WTC11 (cell line): ENCODE measurements at regions not wholly inside any gene's neighbourhood (a gene's known extent, or its start where the extent isn't known, plus 50 kb on each side); places are given as distances from the start of the nearest gene placed in this dataset.

Experiments
- ATAC-seq: fragments of 200-7000 bp; cut with Tn5 transposase; 2 replicates; pipeline ENCODE4 v1.10.0; 2021; ENCODE audit warnings: mild to moderate bottlenecking, moderate library complexity
- CTCF ChIA-PET: fragments of 300-600 bp; sonication (Branson Sonifier 250); formaldehyde crosslinking; loops from one replicate; lab custom pipeline; 2021; ENCODE audit warnings: antibody characterized with exemption; lab: Charles Lee
- POLR2A ChIA-PET: fragments of 350-600 bp; sonication (Branson Sonifier 250); formaldehyde crosslinking; loops from one replicate; lab custom pipeline; 2021; ENCODE audit warnings: antibody characterized with exemption; lab: Charles Lee
- DNase-seq: peaks from one replicate; pipeline ENCODE4 v3.0.0; 2021; ENCODE audit warnings: low spot score
- H3K27ac Mint-ChIP-seq: 2 replicates; pipeline ENCODE4 v1.8.0; 2021; ENCODE audit warnings: mixed read lengths
- H3K27me3 Mint-ChIP-seq: 2 replicates; pipeline ENCODE4 v1.8.0; 2021; ENCODE audit warnings: low read depth, mild to moderate bottlenecking, moderate library complexity, mixed read lengths
- H3K36me3 Mint-ChIP-seq: 2 replicates; pipeline ENCODE4 v1.8.0; 2021; ENCODE audit warnings: mixed read lengths
- H3K4me1 Mint-ChIP-seq: 2 replicates; pipeline ENCODE4 v1.8.0; 2022; ENCODE audit warnings: mixed read lengths
- H3K4me3 Mint-ChIP-seq: 2 replicates; pipeline ENCODE4 v1.8.0; 2021; ENCODE audit warnings: mild to moderate bottlenecking, moderate library complexity, mixed read lengths
- H3K9me3 Mint-ChIP-seq: 2 replicates; pipeline ENCODE4 v1.8.0; 2021; ENCODE audit warnings: mixed read lengths
- CBFB ChIP-seq: sonication (generic); formaldehyde crosslinking; IDR thresholded peaks from 2 replicates; pipeline ENCODE4 v1.8.1; 2022; ENCODE audit warnings: mild to moderate bottlenecking, low read depth, missing genetic modification reagents
- E2F4 ChIP-seq: sonication (generic); formaldehyde crosslinking; IDR thresholded peaks from 2 replicates; pipeline ENCODE4 v1.8.1; 2022; ENCODE audit warnings: low read depth, mild to moderate bottlenecking, moderate library complexity, missing genetic modification reagents, borderline replicate concordance
- FOXP1 ChIP-seq: sonication (generic); formaldehyde crosslinking; IDR thresholded peaks from 2 replicates; pipeline ENCODE4 v1.8.0; 2022; ENCODE audit warnings: missing genetic modification reagents, mild to moderate bottlenecking, moderate library complexity, borderline replicate concordance
- JUN ChIP-seq: sonication (generic); formaldehyde crosslinking; IDR thresholded peaks from 2 replicates; pipeline ENCODE4 v1.8.0; 2023; ENCODE audit warnings: mild to moderate bottlenecking, missing genetic modification reagents
- MYBL2 ChIP-seq: sonication (generic); formaldehyde crosslinking; IDR thresholded peaks from 2 replicates; pipeline ENCODE4 v1.8.1; 2023; ENCODE audit warnings: mild to moderate bottlenecking, moderate library complexity, missing genetic modification reagents
- OVOL2 ChIP-seq: fragments of 250-450 bp; sonication (Bioruptor Pico); IDR thresholded peaks from 2 replicates; pipeline ENCODE4 v1.9.0; 2021; ENCODE audit warnings: mild to moderate bottlenecking, borderline replicate concordance
- SMAD3 ChIP-seq: sonication (generic); formaldehyde crosslinking; IDR thresholded peaks from 2 replicates; pipeline ENCODE4 v1.8.0; 2022; ENCODE audit warnings: missing genetic modification reagents, mild to moderate bottlenecking, borderline replicate concordance
- SMAD4 ChIP-seq: sonication (generic); formaldehyde crosslinking; IDR thresholded peaks from 2 replicates; pipeline ENCODE4 v1.8.0; 2022; ENCODE audit warnings: mild to moderate bottlenecking, missing genetic modification reagents
- SOX15 ChIP-seq: fragments of 250-450 bp; sonication (Bioruptor Pico); IDR thresholded peaks from 2 replicates; pipeline ENCODE4 v1.9.0; 2021; ENCODE audit warnings: mild to moderate bottlenecking
- SP1 ChIP-seq: sonication (generic); formaldehyde crosslinking; conservative IDR thresholded peaks from 2 replicates; pipeline ENCODE4 v1.8.1; 2022; ENCODE audit warnings: missing genetic modification reagents
- ZNF232 ChIP-seq: sonication (generic); formaldehyde crosslinking; IDR thresholded peaks from 2 replicates; pipeline ENCODE4 v1.8.0; 2022; ENCODE audit warnings: mild to moderate bottlenecking, missing genetic modification reagents
- ZNF281 ChIP-seq: sonication (generic); formaldehyde crosslinking; IDR thresholded peaks from 2 replicates; pipeline ENCODE4 v1.8.0; 2023; ENCODE audit warnings: mild to moderate bottlenecking, missing genetic modification reagents
- ZNF425 ChIP-seq: fragments of 250-450 bp; sonication (Bioruptor Pico); conservative IDR thresholded peaks from 2 replicates; pipeline ENCODE4 v1.9.0; 2021; ENCODE audit warnings: mild to moderate bottlenecking
- ZNF532 ChIP-seq: fragments of 250-450 bp; sonication (Bioruptor Pico); IDR thresholded peaks from 2 replicates; pipeline ENCODE4 v1.9.0; 2021; ENCODE audit warnings: mild to moderate bottlenecking, borderline replicate concordance
- ZNF671 ChIP-seq: fragments of 250-450 bp; sonication (Bioruptor Pico); IDR thresholded peaks from 2 replicates; pipeline ENCODE4 v1.8.0; 2021; ENCODE audit warnings: mild to moderate bottlenecking
- TF ChIP-seq, protein P1 (sequence below): sonication (generic); formaldehyde crosslinking; IDR thresholded peaks from 2 replicates; pipeline ENCODE4 v1.8.0; 2022; ENCODE audit warnings: mild to moderate bottlenecking, missing genetic modification reagents

- no peaks in the 10 kb centered on the region for H3K9me3 Mint-ChIP-seq
- DNase-seq: no peak
- no peaks in the 10 kb centered on the region for H3K36me3 Mint-ChIP-seq
- CTCF ChIA-PET: no interaction called here
- TF ChIP-seq SMAD3: no peak
- no peak for TF ChIP-seq JUN (CRISPR knock-in tag)
- no peak for TF ChIP-seq MYBL2 (CRISPR knock-in tag)
- TF ChIP-seq SOX15 (CRISPR knock-in tag): no peak
- TF ChIP-seq CBFB (CRISPR knock-in tag): no peak
- no peak for TF ChIP-seq SMAD4 (CRISPR knock-in tag)
- TF ChIP-seq ZNF671: no peak
- no peak for TF ChIP-seq ZNF532 (CRISPR knock-in tag)
- no peak for TF ChIP-seq ZNF232 (CRISPR knock-in tag)
- no peak for TF ChIP-seq ZNF281 (CRISPR knock-in tag)
- no peak for TF ChIP-seq SP1 (CRISPR knock-in tag)
- TF ChIP-seq, protein P1, sequence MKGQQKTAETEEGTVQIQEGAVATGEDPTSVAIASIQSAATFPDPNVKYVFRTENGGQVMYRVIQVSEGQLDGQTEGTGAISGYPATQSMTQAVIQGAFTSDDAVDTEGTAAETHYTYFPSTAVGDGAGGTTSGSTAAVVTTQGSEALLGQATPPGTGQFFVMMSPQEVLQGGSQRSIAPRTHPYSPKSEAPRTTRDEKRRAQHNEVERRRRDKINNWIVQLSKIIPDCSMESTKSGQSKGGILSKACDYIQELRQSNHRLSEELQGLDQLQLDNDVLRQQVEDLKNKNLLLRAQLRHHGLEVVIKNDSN (CRISPR knock-in tag): no peak
- TF ChIP-seq E2F4 (CRISPR knock-in tag): no peak
- TF ChIP-seq FOXP1 (CRISPR knock-in tag): no peak
- TF ChIP-seq OVOL2 (CRISPR knock-in tag): no peak
- TF ChIP-seq ZNF425 (CRISPR knock-in tag): no peak
- TF ChIP-seq, all 79 proteins: peak for 0
- POLR2A ChIA-PET: no interaction called here
- Mint-ChIP-seq H3K27ac (no peak overlapping the region), H3K27me3 (no peaks in the 10 kb centered on the region), H3K4me1 (no peaks in the 10 kb centered on the region), H3K4me3 (no peak overlapping the region)
- no peak for ATAC-seq
These were observed 213.1 kb upstream of the SGCG start for GRCh38 chr13:22967669-22968068.
